ENCODE measurements at regions not wholly inside any gene's neighbourhood (a gene's known extent, or its start where the extent isn't known, plus 50 kb on each side); places are given as distances from the start of the nearest gene placed in this dataset.
A peak's percentile ranks its signal among the peaks of the same experiment; 100 is the strongest.

DNA sequence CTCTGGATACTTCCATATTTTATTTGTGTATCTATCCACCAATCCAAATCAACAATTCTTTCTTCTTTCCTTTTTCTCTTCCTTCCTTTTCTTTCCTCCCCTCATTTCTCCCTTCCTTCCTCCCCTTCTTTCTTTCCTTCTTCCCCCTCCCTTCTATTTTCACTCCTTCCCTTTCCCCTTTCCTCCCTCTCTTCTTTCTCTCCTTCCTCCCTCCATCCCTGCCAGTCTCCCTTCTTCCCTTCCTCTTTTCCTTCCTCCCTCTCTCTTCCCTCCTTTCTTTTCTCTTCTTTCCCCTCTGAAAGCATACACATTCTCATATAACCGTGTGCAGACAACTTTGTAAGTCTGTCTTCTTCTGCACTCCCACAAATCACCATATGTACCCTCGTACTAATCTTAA lies 382.3 kb upstream of the MAF start:
- H3K4me1 ChIP-seq (ENCODE audit: control insufficient read depth, insufficient read depth, low read depth, low read length), result peaks cover 2% of the 10 kb centered on the region
- no peak overlapping the region for H2BK12ac ChIP-seq (ENCODE audit: low read length in 2 of 2)
- H2AFZ ChIP-seq (ENCODE audit: low read depth, low read length), result no peak overlapping the region
- no peak overlapping the region for H2BK5ac ChIP-seq (ENCODE audit: low read depth, low read length, poor library complexity, severe bottlenecking)
- no peak for DNase-seq
- H3K9ac ChIP-seq (ENCODE audit: low read length), result no peak overlapping the region
- no peak overlapping the region for H4K91ac ChIP-seq (ENCODE audit: low read length)
- no peak overlapping the region for H3K4ac ChIP-seq (ENCODE audit: low read depth in 1 of 2, low read length in 2 of 2)
- H3K9me3 ChIP-seq (ENCODE audit: control insufficient read depth, low read length), result no peaks in the 10 kb centered on the region
- H3K4me3 ChIP-seq (ENCODE audit: insufficient read depth in 1 of 2, low read depth in 1 of 2, low read length in 2 of 2), result no peak overlapping the region
- no peak overlapping the region for H2BK15ac ChIP-seq (ENCODE audit: low read depth, poor library complexity, severe bottlenecking)
- H2BK120ac ChIP-seq (ENCODE audit: low read depth, low read length), result no peak overlapping the region
- no peak overlapping the region for H3K4me2 ChIP-seq (ENCODE audit: low read length, poor library complexity, severe bottlenecking)
- H2AK5ac ChIP-seq (ENCODE audit: low read length, severe bottlenecking), result no peak overlapping the region
- no peaks in the 10 kb centered on the region for H3K27me3 ChIP-seq (ENCODE audit: control insufficient read depth in 1 of 2, insufficient read depth in 1 of 2, low read length in 2 of 2)
- no peak overlapping the region for H3K23ac ChIP-seq (ENCODE audit: low read length in 2 of 2)
- H3K14ac ChIP-seq (ENCODE audit: low read length in 2 of 2), result no peak overlapping the region
- no peak overlapping the region for H3K18ac ChIP-seq (ENCODE audit: low read depth in 1 of 2, low read length in 2 of 2)
- no peak overlapping the region for H4K8ac ChIP-seq (ENCODE audit: low read length)
- 45% methylated on average over 1 of the region's 2 CpGs for WGBS
- H3K36me3 ChIP-seq (ENCODE audit: control insufficient read depth in 1 of 2, insufficient read depth in 2 of 2, low read depth in 1 of 2, low read length in 2 of 2), result no peaks in the 10 kb centered on the region
- H3K27ac ChIP-seq (ENCODE audit: low read length, poor library complexity, severe bottlenecking), result no peak overlapping the region
- H3K79me1 ChIP-seq (replicated peaks; ENCODE audit: low read length, poor library complexity, severe bottlenecking), result no peaks in the 10 kb centered on the region

DNA sequence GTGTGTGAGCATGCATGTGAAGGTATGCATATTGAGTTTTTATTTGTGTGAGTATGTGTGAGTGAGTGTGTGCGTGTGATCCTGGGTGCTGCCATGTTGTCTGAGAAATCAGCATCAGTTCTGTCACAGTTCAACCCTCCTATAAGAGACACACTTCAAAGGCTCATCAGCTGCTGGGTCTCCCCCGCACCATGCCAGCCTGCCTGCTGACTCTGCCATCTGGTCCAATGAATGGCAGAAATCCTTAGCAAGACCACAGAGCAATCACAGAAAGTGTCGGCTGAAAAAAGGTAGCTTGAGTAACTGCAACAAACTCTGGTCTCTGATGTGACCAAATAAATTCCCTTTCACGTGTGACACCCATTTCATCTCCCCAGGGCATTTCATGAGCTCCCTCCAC lies 381.8 kb upstream of the MAF start:
- 96% methylated on average over 3 of the region's 4 CpGs for WGBS
- Histone ChIP-seq H3K14ac (ENCODE audit: low read length in 2 of 2) (peak overlapping the region in 1 of 2 experiments; percentile 26), H2BK15ac (ENCODE audit: low read depth, poor library complexity, severe bottlenecking) (no peak overlapping the region), H3K4ac (ENCODE audit: low read depth in 1 of 2, low read length in 2 of 2) (no peak overlapping the region), H3K27ac (ENCODE audit: low read length, poor library complexity, severe bottlenecking) (no peak overlapping the region), H3K79me1 (replicated peaks; ENCODE audit: low read length, poor library complexity, severe bottlenecking) (no peaks in the 10 kb centered on the region), H2BK120ac (ENCODE audit: low read depth, low read length) (no peak overlapping the region), H3K18ac (ENCODE audit: low read depth in 1 of 2, low read length in 2 of 2) (no peak overlapping the region), H3K27me3 (ENCODE audit: control insufficient read depth in 1 of 2, insufficient read depth in 1 of 2, low read length in 2 of 2) (no peaks in the 10 kb centered on the region), H3K9me3 (ENCODE audit: control insufficient read depth, low read length) (no peaks in the 10 kb centered on the region), H4K8ac (ENCODE audit: low read length) (no peak overlapping the region), H2AFZ (ENCODE audit: low read depth, low read length) (no peak overlapping the region), H4K91ac (ENCODE audit: low read length) (no peak overlapping the region), H3K4me2 (ENCODE audit: low read length, poor library complexity, severe bottlenecking) (no peak overlapping the region), H2BK12ac (ENCODE audit: low read length in 2 of 2) (no peak overlapping the region), H3K4me1 (ENCODE audit: control insufficient read depth, insufficient read depth, low read depth, low read length) (peaks cover 2% of the 10 kb centered on the region), H2AK5ac (ENCODE audit: low read length, severe bottlenecking) (no peak overlapping the region), H3K4me3 (ENCODE audit: insufficient read depth in 1 of 2, low read depth in 1 of 2, low read length in 2 of 2) (no peak overlapping the region), H2BK5ac (ENCODE audit: low read depth, low read length, poor library complexity, severe bottlenecking) (no peak overlapping the region), H3K9ac (ENCODE audit: low read length) (no peak overlapping the region), H3K36me3 (ENCODE audit: control insufficient read depth in 1 of 2, insufficient read depth in 2 of 2, low read depth in 1 of 2, low read length in 2 of 2) (no peaks in the 10 kb centered on the region), H3K23ac (ENCODE audit: low read length in 2 of 2) (no peak overlapping the region)
- DNase-seq, result no peak

DNA sequence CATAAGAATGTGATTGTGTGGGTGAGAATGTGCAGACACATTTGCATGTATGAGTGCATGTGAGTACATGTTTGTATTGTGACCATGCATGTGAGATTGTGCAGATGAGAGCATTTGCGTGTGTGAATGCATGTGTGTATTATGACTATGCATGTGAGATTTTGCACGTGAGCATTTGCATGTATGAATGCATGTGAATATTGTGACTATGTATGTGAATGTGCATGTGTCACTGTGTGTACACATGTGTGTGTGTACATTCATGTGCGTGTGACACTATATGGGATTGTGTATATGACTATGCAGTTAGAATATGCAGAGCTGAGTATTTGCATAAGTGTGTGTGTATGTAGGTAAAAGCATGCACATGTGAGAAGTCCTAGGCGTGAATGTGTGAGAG lies 381.3 kb upstream of the MAF start:
- WGBS, result 92% methylated on average over 4 of the region's 4 CpGs
- H2BK12ac ChIP-seq (ENCODE audit: low read length in 2 of 2), result no peak overlapping the region
- H3K4me1 ChIP-seq (ENCODE audit: control insufficient read depth, insufficient read depth, low read depth, low read length), result peaks cover 2% of the 10 kb centered on the region
- H4K8ac ChIP-seq (ENCODE audit: low read length), result no peak overlapping the region
- H3K18ac ChIP-seq (ENCODE audit: low read depth in 1 of 2, low read length in 2 of 2), result no peak overlapping the region
- H3K4me2 ChIP-seq (ENCODE audit: low read length, poor library complexity, severe bottlenecking), result no peak overlapping the region
- no peak for DNase-seq
- H3K23ac ChIP-seq (ENCODE audit: low read length in 2 of 2), result no peak overlapping the region
- no peaks in the 10 kb centered on the region for H3K27me3 ChIP-seq (ENCODE audit: control insufficient read depth in 1 of 2, insufficient read depth in 1 of 2, low read length in 2 of 2)
- no peaks in the 10 kb centered on the region for H3K36me3 ChIP-seq (ENCODE audit: control insufficient read depth in 1 of 2, insufficient read depth in 2 of 2, low read depth in 1 of 2, low read length in 2 of 2)
- H2AK5ac ChIP-seq (ENCODE audit: low read length, severe bottlenecking), result no peak overlapping the region
- no peak overlapping the region for H3K14ac ChIP-seq (ENCODE audit: low read length in 2 of 2)
- H3K79me1 ChIP-seq (replicated peaks; ENCODE audit: low read length, poor library complexity, severe bottlenecking), result no peaks in the 10 kb centered on the region
- no peak overlapping the region for H3K9ac ChIP-seq (ENCODE audit: low read length)
- no peak overlapping the region for H4K91ac ChIP-seq (ENCODE audit: low read length)
- H2BK5ac ChIP-seq (ENCODE audit: low read depth, low read length, poor library complexity, severe bottlenecking), result no peak overlapping the region
- no peak overlapping the region for H3K4me3 ChIP-seq (ENCODE audit: insufficient read depth in 1 of 2, low read depth in 1 of 2, low read length in 2 of 2)
- H2AFZ ChIP-seq (ENCODE audit: low read depth, low read length), result no peak overlapping the region
- H3K9me3 ChIP-seq (ENCODE audit: control insufficient read depth, low read length), result no peaks in the 10 kb centered on the region
- no peak overlapping the region for H3K27ac ChIP-seq (ENCODE audit: low read length, poor library complexity, severe bottlenecking)
- no peak overlapping the region for H2BK15ac ChIP-seq (ENCODE audit: low read depth, poor library complexity, severe bottlenecking)
- H2BK120ac ChIP-seq (ENCODE audit: low read depth, low read length), result no peak overlapping the region
- no peak overlapping the region for H3K4ac ChIP-seq (ENCODE audit: low read depth in 1 of 2, low read length in 2 of 2)

DNA sequence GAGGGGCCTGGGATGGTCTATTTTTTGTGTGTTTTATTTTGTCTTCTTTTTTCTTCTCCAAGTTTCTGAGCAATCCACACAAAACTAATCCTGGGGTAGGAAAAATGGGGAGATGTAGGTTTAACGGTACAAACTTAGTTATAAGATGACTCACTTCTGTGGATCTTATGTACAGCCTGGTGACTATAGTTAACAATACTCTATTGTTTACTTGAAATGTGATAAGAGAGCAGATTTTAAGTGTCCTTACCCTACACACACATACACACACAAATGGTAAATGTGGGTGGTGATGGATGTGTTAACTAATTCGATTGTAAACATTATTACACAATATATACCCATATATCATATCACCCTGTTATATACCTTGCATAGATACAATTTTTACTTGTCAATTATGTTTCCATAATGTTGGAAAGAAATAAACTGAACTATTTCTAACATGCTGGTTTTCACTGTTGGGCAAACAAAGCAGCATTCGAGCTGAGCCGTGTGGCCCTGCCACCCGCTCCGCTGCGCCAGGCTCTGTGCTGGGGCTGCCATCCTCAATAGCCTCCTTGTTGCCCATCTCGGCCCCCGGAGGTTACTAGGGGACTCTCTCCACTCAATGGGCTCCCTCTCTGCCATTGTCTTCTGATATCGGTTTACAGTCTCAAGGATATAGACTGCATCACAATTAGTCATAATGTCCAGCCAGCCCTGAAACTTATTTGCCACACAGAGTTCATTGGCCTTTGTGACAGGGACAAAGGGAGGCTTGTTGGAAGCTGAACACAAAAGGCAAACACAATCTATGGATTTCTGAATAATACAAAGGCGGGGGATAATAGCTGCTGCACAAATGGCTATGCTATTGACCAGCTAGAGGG lies 380.3 kb upstream of the MAF start:
- no peak overlapping the region for H3K14ac ChIP-seq (ENCODE audit: low read length in 2 of 2)
- no peak overlapping the region for H2AFZ ChIP-seq (ENCODE audit: low read depth, low read length)
- no peaks in the 10 kb centered on the region for H3K27me3 ChIP-seq (ENCODE audit: control insufficient read depth in 1 of 2, insufficient read depth in 1 of 2, low read length in 2 of 2)
- no peak overlapping the region for H3K23ac ChIP-seq (ENCODE audit: low read length in 2 of 2)
- H3K4me3 ChIP-seq (ENCODE audit: insufficient read depth in 1 of 2, low read depth in 1 of 2, low read length in 2 of 2), result no peak overlapping the region
- H4K91ac ChIP-seq (ENCODE audit: low read length), result no peak overlapping the region
- no peak overlapping the region for H3K4me2 ChIP-seq (ENCODE audit: low read length, poor library complexity, severe bottlenecking)
- H3K4ac ChIP-seq (ENCODE audit: low read depth in 1 of 2, low read length in 2 of 2), result no peak overlapping the region
- H4K8ac ChIP-seq (ENCODE audit: low read length), result no peak overlapping the region
- H3K27ac ChIP-seq (ENCODE audit: low read length, poor library complexity, severe bottlenecking), result no peak overlapping the region
- no peaks in the 10 kb centered on the region for H3K79me1 ChIP-seq (replicated peaks; ENCODE audit: low read length, poor library complexity, severe bottlenecking)
- H2BK12ac ChIP-seq (ENCODE audit: low read length in 2 of 2), result no peak overlapping the region
- no peak overlapping the region for H3K9ac ChIP-seq (ENCODE audit: low read length)
- WGBS, result 98% methylated on average over 8 of the region's 11 CpGs
- no peaks in the 10 kb centered on the region for H3K9me3 ChIP-seq (ENCODE audit: control insufficient read depth, low read length)
- H2BK5ac ChIP-seq (ENCODE audit: low read depth, low read length, poor library complexity, severe bottlenecking), result no peak overlapping the region
- no peak for DNase-seq
- H2BK15ac ChIP-seq (ENCODE audit: low read depth, poor library complexity, severe bottlenecking), result no peak overlapping the region
- H3K18ac ChIP-seq (ENCODE audit: low read depth in 1 of 2, low read length in 2 of 2), result no peak overlapping the region
- H2BK120ac ChIP-seq (ENCODE audit: low read depth, low read length), result no peak overlapping the region
- H2AK5ac ChIP-seq (ENCODE audit: low read length, severe bottlenecking), result no peak overlapping the region
- H3K4me1 ChIP-seq (ENCODE audit: control insufficient read depth, insufficient read depth, low read depth, low read length), result peaks cover 2% of the 10 kb centered on the region
- H3K36me3 ChIP-seq (ENCODE audit: control insufficient read depth in 1 of 2, insufficient read depth in 2 of 2, low read depth in 1 of 2, low read length in 2 of 2), result no peaks in the 10 kb centered on the region
